Endothelial cell of umbilical vein (primary cell): ENCODE measurements at regions not wholly inside any gene's neighbourhood (a gene's known extent, or its start where the extent isn't known, plus 50 kb on each side); places are given as distances from the start of the nearest gene placed in this dataset.

ENCODE experiments used
- BruUV-seq: library from RNA; stranded (reverse); fragments of 400-500 nt; replicated peaks from 2 replicates; lab custom pipeline; 2021; lab: Mats Ljungman, UMichigan
- CTCF ChIA-PET: fragments of 300-600, 350-600 bp; sonication (Branson Sonifier 250); formaldehyde crosslinking; loops from one replicate; lab custom pipeline; 2021; ENCODE audit warnings: antibody characterized with exemption, inconsistent platforms; lab: Charles Lee
- POLR2A ChIA-PET: fragments of 300-600, 350-600 bp; sonication (Branson Sonifier 250); formaldehyde crosslinking; loops from one replicate; lab custom pipeline; 2021; ENCODE audit warnings: antibody characterized with exemption, inconsistent platforms; lab: Charles Lee
- DNase-seq: peaks from one replicate; pipeline ENCODE4 v3.0.0-alpha.2; 2011; ENCODE audit warnings: low read depth, low spot score
- FAIRE-seq: peaks from 2 replicates; lab custom pipeline; 2011; peaks lifted over from hg19 to GRCh38; lab: Jason Lieb, UNC
- H2AFZ ChIP-seq: 2 replicates; pipeline ENCODE4 v1.6.0; 2012; ENCODE audit warnings: low read depth, low read length, control low read depth, inconsistent platforms
- H3K27ac ChIP-seq: 2 replicates; pipeline ENCODE4 v1.5.1; 2011; ENCODE audit warnings: low read depth, mild to moderate bottlenecking, control low read depth, low read length, moderate library complexity; ENCODE audit not compliant: insufficient read depth
- H3K27me3 ChIP-seq, 2 experiments: 2 replicates each; pipeline versions ENCODE4 v1.6.0 to v1.6.1; 2011; ENCODE audit warnings: low read length in 2 of 2, mixed read lengths in 1 of 2; ENCODE audit not compliant: control insufficient read depth in 2 of 2, insufficient read depth in 2 of 2
- H3K36me3 ChIP-seq, 2 experiments: 2 replicates in 1 of 2; 3 replicates in 1 of 2; pipeline ENCODE4 v1.5.1; 2011; ENCODE audit warnings: low read length in 2 of 2, mild to moderate bottlenecking in 1 of 2, moderate library complexity in 1 of 2; ENCODE audit not compliant: control insufficient read depth in 2 of 2, insufficient read depth in 2 of 2; ENCODE audit errors: extremely low read depth in 1 of 2
- H3K4me1 ChIP-seq: 3 replicates; pipeline ENCODE4 v1.5.1; 2011; ENCODE audit warnings: mild to moderate bottlenecking, low read length; ENCODE audit not compliant: control insufficient read depth, insufficient read depth; ENCODE audit errors: extremely low read depth
- H3K4me2 ChIP-seq: 2 replicates; pipeline ENCODE4 v1.6.1; 2011; ENCODE audit warnings: low read length, control low read depth, mixed read lengths; ENCODE audit not compliant: insufficient read depth
- H3K4me3 ChIP-seq, 3 experiments: fragments of 200-600 bp in 1 of 3; sonication (generic), shearing (Covaris generic) in 1 of 3; replicated peaks in 1 of 3; 2 replicates each; pipeline ENCODE4 v1.5.1; 2011 to 2016; ENCODE audit warnings: control low read depth in 3 of 3, low read length in 3 of 3, mild to moderate bottlenecking in 2 of 3, inconsistent platforms in 1 of 3, low read depth in 1 of 3, moderate library complexity in 1 of 3; ENCODE audit not compliant: insufficient read depth in 1 of 3
- H3K79me2 ChIP-seq: 2 replicates; pipeline ENCODE4 v1.6.0; 2012; ENCODE audit warnings: low read length, inconsistent platforms; ENCODE audit not compliant: control insufficient read depth, insufficient read depth
- H3K9ac ChIP-seq: replicated peaks from 2 replicates; pipeline ENCODE3; 2011; ENCODE audit warnings: low read length, control low read depth; ENCODE audit not compliant: insufficient read depth; ENCODE audit errors: extremely low read depth
- H3K9me1 ChIP-seq: replicated peaks from 3 replicates; pipeline ENCODE4 v1.6.0; 2011; ENCODE audit warnings: mild to moderate bottlenecking, low read length; ENCODE audit not compliant: control insufficient read depth, insufficient read depth; ENCODE audit errors: extremely low read depth
- H3K9me3 ChIP-seq: replicated peaks from 2 replicates; pipeline ENCODE4 v1.5.1; 2012; ENCODE audit warnings: low read length, inconsistent platforms; ENCODE audit not compliant: control insufficient read depth, insufficient read depth
- H4K20me1 ChIP-seq: replicated peaks from 2 replicates; pipeline ENCODE3; 2011; ENCODE audit warnings: mild to moderate bottlenecking, low read length; ENCODE audit not compliant: control insufficient read depth, insufficient read depth; ENCODE audit errors: extremely low read depth
- CTCF ChIP-seq, 2 donors: IDR thresholded peaks; 1 replicate in 1 of 2; 2 replicates in 1 of 2; pipeline ENCODE4 v1.5.1; 2011; ENCODE audit warnings: low read length in 2 of 2, mild to moderate bottlenecking in 2 of 2, moderate library complexity in 2 of 2, control low read depth in 1 of 2, inconsistent platforms in 1 of 2, low read depth in 1 of 2; ENCODE audit not compliant: insufficient read depth in 1 of 2; ENCODE audit errors: extremely low read depth in 1 of 2
- EZH2 ChIP-seq: IDR thresholded peaks from 2 replicates; pipeline ENCODE4 v1.6.1; 2012; ENCODE audit warnings: borderline replicate concordance, low read depth, mild to moderate bottlenecking, moderate library complexity, low read length, inconsistent platforms; ENCODE audit not compliant: severe bottlenecking
- FOS ChIP-seq: IDR thresholded peaks from 2 replicates; pipeline ENCODE4 v1.6.1; 2011; ENCODE audit warnings: mild to moderate bottlenecking, low read length, moderate library complexity, borderline replicate concordance; ENCODE audit not compliant: insufficient read depth
- GATA2 ChIP-seq: IDR thresholded peaks from 2 replicates; pipeline ENCODE4 v1.7.0; 2011; ENCODE audit warnings: low read depth, mild to moderate bottlenecking, moderate library complexity, mixed read lengths, low read length; ENCODE audit not compliant: insufficient read length, insufficient read depth
- JUN ChIP-seq: IDR thresholded peaks from 2 replicates; pipeline ENCODE4 v1.6.1; 2011; ENCODE audit warnings: borderline replicate concordance, low read depth; ENCODE audit not compliant: insufficient read length, insufficient read depth
- MAX ChIP-seq: IDR thresholded peaks from 2 replicates; pipeline ENCODE4 v1.6.1; 2011; ENCODE audit not compliant: insufficient read depth, insufficient read length
- MYC ChIP-seq: IDR thresholded peaks from one replicate; pipeline ENCODE4 v1.6.1; 2011; ENCODE audit warnings: mild to moderate bottlenecking, low read depth, low read length
- POLR2A ChIP-seq: IDR thresholded peaks from 2 replicates; pipeline ENCODE4 v1.6.1; 2012; ENCODE audit warnings: low read depth, mild to moderate bottlenecking, control low read depth, low read length
- POLR2AphosphoS5 ChIP-seq: IDR thresholded peaks from 2 replicates; pipeline ENCODE4 v1.6.1; 2012; ENCODE audit warnings: low read depth, mild to moderate bottlenecking, control low read depth, low read length, moderate library complexity; ENCODE audit not compliant: insufficient read depth
- dilution Hi-C: fragments of 300-500 bp; cut with MboI; formaldehyde crosslinking; loops from one replicate; pipeline ENCODE4 v1.15.0; 2019; ENCODE audit warnings: low sequenced_read_pairs; ENCODE audit not compliant: extremely low pct_ligation_motif_present
- intact Hi-C: fragments of 100-400 bp; cut with micrococcal nuclease; formaldehyde crosslinking; loops from one replicate; pipeline ENCODE4 v1.10.0; 2022

GRCh38 chr6:56853541-56853940, 101.4 kb upstream of the BEND6 start:
- H2AFZ ChIP-seq: no peak overlapping the region
- BruUV-seq: no TSS peak
- FAIRE-seq: no peak

More at GRCh38 chr6:56853541-56853940, 101.4 kb upstream of the BEND6 start:
- Histone ChIP-seq H3K4me2 (no peak overlapping the region), H3K27me3 (no peaks in the 10 kb centered on the region), H3K9ac (no peak overlapping the region), H3K36me3 (no peaks in the 10 kb centered on the region), H3K9me1 (no peaks in the 10 kb centered on the region), H3K4me3 (no peak overlapping the region), H3K79me2 (peaks cover 24% of the 10 kb centered on the region), H3K9me3 (no peaks in the 10 kb centered on the region), H3K27ac (no peak overlapping the region), H4K20me1 (no peaks in the 10 kb centered on the region), H3K4me1 (peaks cover 29% of the 10 kb centered on the region)
- no peak for TF ChIP-seq JUN
- TF ChIP-seq CTCF (IDR thresholded peaks at IDR 0.05; ENCODE audit: extremely low read depth in 1 of 2, insufficient read depth in 1 of 2, low read depth in 1 of 2, low read length in 2 of 2): no peak
- TF ChIP-seq FOS: no peak
- no peak for TF ChIP-seq EZH2
- TF ChIP-seq MAX: no peak
- TF ChIP-seq POLR2A: no peak
- TF ChIP-seq GATA2: no peak
- TF ChIP-seq MYC: no peak
- TF ChIP-seq POLR2AphosphoS5: no peak
- intact Hi-C loops (loop anchor here (2.0 to 10.0 kb wide), 3 partner anchors 49 to 201 kb away; partner anchors contain the start of gene BEND6), dilution Hi-C loops (no loop called here)
- ChIA-PET POLR2A (no interaction called here), CTCF (interaction anchor here (3.6 to 4.5 kb wide), 2 partner anchors 9 to 50 kb away, joined by 64 to 67 read pairs; no protein-coding TSS in a partner anchor)
- DNase-seq: no peak
